HG03066 (cell line): ENCODE measurements at regions not wholly inside any gene's neighbourhood (a gene's known extent, or its start where the extent isn't known, plus 50 kb on each side); places are given as distances from the start of the nearest gene placed in this dataset.
"Not testable (repeated sequence)": the region's sequence is repeated elsewhere in the genome, so short reads cannot be mapped to it uniquely, and the experiment has no call there.

Experiments used
- ATAC-seq: cut with Tn5 transposase; IDR thresholded peaks from one replicate; pipeline ENCODE4 v1.9.1; 2021; ENCODE audit warnings: low read depth; ENCODE audit not compliant: unreplicated experiment

DNA sequence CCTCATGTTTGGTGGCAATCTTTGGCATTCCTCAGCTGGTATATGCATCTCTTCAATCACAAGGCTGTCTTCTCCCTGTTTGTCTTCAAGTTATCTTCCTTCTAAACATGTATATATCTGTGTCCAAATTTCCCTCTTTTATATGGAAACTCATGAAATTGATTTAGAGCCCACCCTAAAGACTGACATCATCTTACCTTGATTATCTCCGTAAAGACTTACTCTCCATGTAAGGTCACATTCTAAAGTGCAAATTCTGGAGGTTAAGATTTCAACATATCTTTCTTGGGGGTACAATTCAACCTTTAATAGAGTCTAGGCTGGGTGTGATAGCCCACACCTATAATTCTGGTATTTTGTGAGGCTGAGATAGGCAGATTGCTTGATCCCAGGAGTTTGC is 215.8 kb upstream of the LRRC4C start:
- no peak for ATAC-seq

DNA sequence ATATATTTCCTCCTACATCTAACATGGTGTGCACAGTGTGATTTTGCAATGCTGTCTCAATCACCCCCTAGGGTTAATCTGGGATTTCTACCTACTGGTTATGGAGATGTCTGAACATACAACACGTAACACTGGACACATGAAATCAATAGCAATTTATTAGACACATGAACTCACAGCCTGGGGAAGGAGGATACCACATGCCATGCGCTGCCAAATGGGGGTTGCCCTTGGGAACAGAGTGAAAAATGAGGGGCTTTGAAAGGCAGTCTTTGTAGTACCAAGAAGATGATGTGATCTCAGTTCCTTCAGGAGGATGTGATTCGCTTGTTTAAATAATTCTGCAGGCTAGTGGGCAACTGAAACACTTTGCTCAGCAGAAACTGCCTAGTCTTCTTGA is 253.6 kb upstream of the LRRC4C start:
- ATAC-seq, result no peak

DNA sequence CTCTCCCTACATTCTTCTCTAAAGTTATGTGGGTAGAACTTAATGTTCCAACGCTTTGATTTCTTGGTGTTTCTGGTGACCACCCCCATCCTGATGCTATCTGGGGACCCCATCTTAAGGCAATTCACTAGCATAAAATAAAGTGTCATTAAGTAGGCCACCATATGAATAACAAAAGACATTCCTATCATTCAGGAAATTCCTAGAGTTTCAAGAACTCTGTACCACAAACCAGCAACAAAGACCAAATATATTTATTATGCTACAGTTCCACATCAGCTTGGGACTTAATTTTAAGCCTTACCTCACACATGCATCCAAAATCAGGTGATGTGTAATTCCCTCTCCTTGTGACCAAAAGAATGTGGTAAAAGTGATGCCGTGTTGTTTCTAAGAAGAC is 254.6 kb upstream of the LRRC4C start:
- ATAC-seq, result no peak

DNA sequence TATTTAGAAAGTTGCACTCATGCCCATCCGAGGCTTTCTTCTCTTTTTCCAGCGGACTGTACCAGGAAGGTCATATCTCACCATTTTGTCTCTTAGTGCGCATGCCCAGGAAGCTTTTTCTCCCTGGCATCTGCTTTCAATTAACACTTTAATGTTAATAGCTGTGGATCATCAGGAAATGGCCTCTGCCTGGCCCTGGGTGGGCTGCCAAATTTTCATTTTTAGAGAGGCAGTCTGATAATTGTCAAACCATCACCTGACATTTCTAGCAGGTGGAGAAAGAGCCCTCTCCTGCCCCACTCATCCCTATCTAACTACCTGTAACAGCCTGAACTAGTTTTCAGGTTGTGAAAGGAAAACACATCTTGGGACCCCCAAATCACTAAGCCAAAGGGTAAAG is 257.4 kb upstream of the LRRC4C start:
- ATAC-seq, result no peak

GRCh38 chr11:41720761-41721160 is 261.3 kb upstream of the LRRC4C start:
- no peak for ATAC-seq

GRCh38 chr11:41728161-41728560 is 268.7 kb upstream of the LRRC4C start:
- ATAC-seq, result not testable (repeated sequence)

- no peak for ATAC-seq
Measured at GRCh38 chr11:41775296-41775695, 315.8 kb upstream of the LRRC4C start.

DNA sequence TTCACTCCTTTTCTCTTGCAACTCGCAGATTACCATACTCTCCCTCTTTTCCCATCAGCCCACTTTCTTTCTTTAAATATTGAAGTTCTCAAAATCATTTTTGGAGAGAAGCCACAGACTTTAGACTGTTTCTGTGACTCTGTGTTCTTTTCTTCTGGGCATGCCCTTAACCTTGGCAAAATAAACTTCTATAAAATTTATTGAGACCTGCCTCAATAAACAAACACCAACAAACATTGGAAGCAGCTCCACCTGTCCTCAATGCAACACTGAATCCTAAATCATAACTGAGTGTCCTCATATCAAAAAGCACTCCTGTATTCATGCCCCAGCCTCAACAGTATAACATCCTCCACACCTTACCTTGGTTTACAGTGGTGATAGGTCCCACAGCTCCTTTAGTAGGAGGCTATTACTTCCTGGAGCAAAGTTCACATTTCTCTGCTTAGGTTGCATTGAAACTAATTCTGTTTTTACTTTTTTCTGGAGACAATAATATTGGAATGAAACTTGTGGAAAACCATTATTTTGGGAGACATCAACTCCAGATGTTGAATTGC is 320.0 kb upstream of the LRRC4C start:
- ATAC-seq, result no peak

- no peak for ATAC-seq
Measured at GRCh38 chr11:41781441-41781840, 322.0 kb upstream of the LRRC4C start.

- no peak for ATAC-seq
Measured at GRCh38 chr11:41784513-41785335, 325.3 kb upstream of the LRRC4C start.

GRCh38 chr11:41786087-41786486 is 326.6 kb upstream of the LRRC4C start:
- ATAC-seq, result no peak

DNA sequence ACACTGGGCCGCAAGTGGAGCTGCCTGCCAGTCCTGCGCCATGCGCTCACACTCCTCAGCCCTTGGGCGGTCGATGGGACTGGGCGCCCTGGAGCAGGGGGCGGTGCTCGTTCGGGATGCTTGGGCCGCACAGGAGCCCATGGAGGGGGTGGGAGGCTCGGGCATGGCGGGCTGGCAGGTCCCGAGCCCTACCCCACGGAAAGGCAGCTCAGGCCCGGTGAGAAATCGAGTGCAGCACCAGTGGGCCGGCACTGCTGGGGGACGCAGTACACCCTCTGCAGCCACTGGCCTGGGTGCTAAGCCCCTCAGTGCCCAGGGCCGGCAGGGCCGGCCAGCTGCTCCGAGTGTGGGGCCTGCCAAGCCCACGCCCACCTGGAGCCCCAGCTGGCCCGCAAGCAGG is 328.7 kb upstream of the LRRC4C start:
- no peak for ATAC-seq

DNA sequence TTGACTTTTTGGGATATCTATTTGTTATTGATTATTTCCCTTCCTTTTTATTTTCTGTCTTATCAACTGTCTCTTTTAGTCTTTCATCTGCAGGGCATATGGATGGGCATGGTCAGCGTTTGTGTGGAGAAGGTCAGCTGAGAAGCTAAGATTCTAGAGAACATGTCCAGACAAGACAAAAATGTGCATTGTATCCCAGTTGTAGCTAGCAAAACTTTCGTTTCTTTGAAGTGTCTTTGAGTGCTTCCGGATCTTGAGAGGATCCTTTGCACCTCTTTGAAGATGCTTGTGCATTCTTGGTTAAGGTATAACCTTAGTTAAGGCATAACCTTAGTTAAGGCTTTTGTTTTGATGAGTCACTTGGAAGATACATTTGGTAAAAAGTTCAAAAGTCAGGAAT is 329.9 kb upstream of the LRRC4C start:
- ATAC-seq, result no peak

DNA sequence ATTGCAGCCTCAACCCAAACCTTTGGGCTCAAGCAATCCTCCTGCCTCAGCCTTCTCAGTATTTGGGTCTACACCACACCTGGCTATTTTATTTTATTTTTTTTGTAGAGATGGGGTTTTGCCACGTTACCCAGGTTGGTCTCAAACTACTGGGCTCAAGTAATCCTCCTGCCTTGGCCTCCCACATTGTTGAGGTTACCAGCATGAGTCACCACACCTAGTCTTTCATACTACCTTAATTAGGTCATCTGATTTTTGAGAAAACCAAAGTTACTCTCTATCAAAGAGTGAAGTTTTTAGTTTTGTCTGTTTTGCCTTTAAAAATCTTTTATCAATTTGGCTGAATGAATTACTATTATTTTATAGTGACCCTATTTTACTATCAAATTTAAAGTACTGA is 335.6 kb upstream of the LRRC4C start:
- no peak for ATAC-seq

GRCh38 chr11:41799754-41800153 is 340.3 kb upstream of the LRRC4C start:
- ATAC-seq, result no peak

- no peak for ATAC-seq
Measured at GRCh38 chr11:41803895-41804294, 344.4 kb upstream of the LRRC4C start.

- no peak for ATAC-seq
Measured at GRCh38 chr11:41816396-41816795, 356.9 kb upstream of the LRRC4C start.

DNA sequence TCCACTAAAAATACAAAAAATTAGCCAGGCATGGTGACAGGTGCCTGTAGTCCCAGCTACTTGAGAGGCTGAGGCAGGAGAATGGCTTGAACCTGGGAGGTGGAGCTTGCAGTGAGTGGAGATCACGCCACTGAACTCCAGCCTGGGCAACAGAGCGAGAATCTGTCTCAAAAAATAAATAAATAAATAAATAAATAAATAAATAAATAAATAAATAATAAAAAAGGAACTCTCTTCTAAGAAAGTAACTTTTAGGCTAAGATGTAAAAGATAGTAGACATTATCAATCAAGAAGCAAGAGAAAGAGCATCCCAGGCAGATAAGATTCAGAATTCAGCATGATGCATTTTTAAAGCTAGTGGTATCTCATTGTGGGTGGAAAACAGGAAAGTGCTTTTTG is 364.8 kb upstream of the LRRC4C start:
- ATAC-seq, result not testable (repeated sequence)

DNA sequence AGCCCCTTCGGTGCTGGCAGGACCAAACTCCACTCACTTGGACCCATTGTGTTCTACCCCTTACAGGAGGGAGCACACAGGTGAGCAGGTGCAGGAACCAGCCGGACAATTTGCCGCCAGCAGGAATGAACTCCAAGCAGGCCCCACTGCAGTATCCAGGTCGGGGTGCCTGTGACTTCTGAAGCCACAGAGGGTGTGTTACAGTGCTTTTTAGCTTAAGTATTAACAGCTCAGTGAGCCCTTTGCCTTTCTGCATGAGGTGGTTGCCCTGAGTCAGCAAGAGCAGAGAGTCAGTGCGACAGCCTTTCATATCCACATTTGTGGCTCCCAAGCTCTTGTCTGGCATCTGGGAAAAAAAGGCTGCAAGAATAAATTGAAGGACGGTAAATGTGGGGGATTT is 366.6 kb upstream of the LRRC4C start:
- no peak for ATAC-seq

DNA sequence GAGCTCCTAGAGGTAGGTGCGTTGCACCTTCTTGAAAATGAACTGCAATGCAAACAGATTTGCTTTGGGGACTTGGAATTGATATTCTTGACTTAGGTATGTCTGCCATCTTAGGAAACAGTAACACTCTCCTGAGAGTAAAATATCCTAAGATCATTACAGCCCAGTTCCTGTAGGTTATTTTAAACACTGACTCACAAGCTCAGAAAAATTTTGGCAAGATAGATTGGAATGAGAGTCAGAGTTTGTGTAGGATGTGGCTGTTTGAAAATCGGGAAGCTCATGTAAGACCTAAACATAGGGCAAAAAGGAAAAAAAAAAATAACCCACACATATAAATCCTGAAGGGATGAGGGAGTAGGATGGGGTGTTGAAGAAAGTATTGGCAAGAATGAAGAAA is 377.0 kb upstream of the LRRC4C start:
- ATAC-seq, result no peak

- no peak for ATAC-seq
Measured at GRCh38 chr11:41842673-41843072, 383.2 kb upstream of the LRRC4C start.

GRCh38 chr11:41845066-41845465 is 385.6 kb upstream of the LRRC4C start:
- ATAC-seq, result no peak
